Upper lobe of left lung (tissue), 6 donors: ENCODE measurements at regions not wholly inside any gene's neighbourhood (a gene's known extent, or its start where the extent isn't known, plus 50 kb on each side); places are given as distances from the start of the nearest gene placed in this dataset.
"Not testable (repeated sequence)": the region's sequence is repeated elsewhere in the genome, so short reads cannot be mapped to it uniquely, and the experiment has no call there.

Source experiments
- ATAC-seq, 2 donors: fragments of 200-7000 bp; cut with Tn5 transposase; one replicate each; pipeline ENCODE4 v1.9.1; 2022; ENCODE audit warnings: mild to moderate bottlenecking in 2 of 2, moderate library complexity in 2 of 2; ENCODE audit not compliant: low FRiP score in 2 of 2
- DNase-seq, 2 donors: peaks; one replicate each; pipeline ENCODE4 v3.0.0-alpha.2; 2019 to 2020
- H3K27ac ChIP-seq, 4 donors: fragments of 200-600 bp; sonication (generic); one replicate each; pipeline ENCODE4 v1.5.1; 2016 to 2019
- H3K27me3 ChIP-seq, 4 donors: fragments of 200-600 bp; sonication (generic); one replicate each; pipeline ENCODE4 v1.5.1; 2017 to 2019
- H3K36me3 ChIP-seq, 4 donors: fragments of 200-600 bp; sonication (generic); one replicate each; pipeline ENCODE4 v1.5.1; 2016 to 2019
- H3K4me1 ChIP-seq, 4 donors: fragments of 200-600 bp; sonication (generic); one replicate each; pipeline ENCODE4 v1.5.1; 2018 to 2019
- H3K4me3 ChIP-seq, 4 donors: fragments of 200-600 bp; sonication (generic); one replicate each; pipeline ENCODE4 v1.5.1; 2017 to 2019; ENCODE audit warnings: mild to moderate bottlenecking in 2 of 4, moderate library complexity in 1 of 4
- H3K9me3 ChIP-seq, 4 donors: fragments of 200-600 bp; sonication (generic); one replicate each; pipeline ENCODE4 v1.5.1; 2018 to 2019
- WGBS, 2 donors: methylation state at CpG; one replicate each; pipeline ENCODE4 v1.1.5; 2017 to 2018; 5-methylcytosine and 5-hydroxymethylcytosine counted together
- donor health status: DM: no; HTN: no; CAD: no; lungs with moderate emphysema.
- donor health status: DM: no; HTN: yes; CAD: no; lungs with severe emphysema.

DNA sequence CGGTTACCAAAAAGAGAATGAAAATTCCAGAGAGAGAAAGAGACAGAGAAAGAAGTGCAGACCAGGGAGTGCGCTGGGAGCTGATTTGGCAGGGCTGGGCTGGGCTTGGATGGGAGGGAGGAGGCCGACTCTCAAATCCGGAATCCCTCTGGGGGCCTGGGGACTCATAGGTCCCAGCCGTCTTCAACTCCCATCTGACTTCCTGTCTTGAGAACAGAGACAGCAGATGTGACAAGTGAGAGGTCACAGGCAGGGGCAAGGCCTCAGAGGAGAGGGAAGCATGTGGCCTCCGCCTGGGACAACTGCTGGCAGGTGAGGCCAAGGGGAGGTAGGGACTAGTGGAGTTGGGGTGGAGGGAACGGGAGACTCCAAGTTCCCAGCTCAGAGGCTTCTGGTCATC, 172.9 kb downstream of the GOSR1 start:
- ATAC-seq, DNase-seq, H3K4me1 ChIP-seq, H3K9me3 ChIP-seq, H3K4me3 ChIP-seq, H3K27ac ChIP-seq, H3K36me3 ChIP-seq, H3K27me3 ChIP-seq: not testable (repeated sequence)
- WGBS, 2 donors, result 73 to 89% methylated on average over 4 to 6 of the region's 7 CpGs

DNA sequence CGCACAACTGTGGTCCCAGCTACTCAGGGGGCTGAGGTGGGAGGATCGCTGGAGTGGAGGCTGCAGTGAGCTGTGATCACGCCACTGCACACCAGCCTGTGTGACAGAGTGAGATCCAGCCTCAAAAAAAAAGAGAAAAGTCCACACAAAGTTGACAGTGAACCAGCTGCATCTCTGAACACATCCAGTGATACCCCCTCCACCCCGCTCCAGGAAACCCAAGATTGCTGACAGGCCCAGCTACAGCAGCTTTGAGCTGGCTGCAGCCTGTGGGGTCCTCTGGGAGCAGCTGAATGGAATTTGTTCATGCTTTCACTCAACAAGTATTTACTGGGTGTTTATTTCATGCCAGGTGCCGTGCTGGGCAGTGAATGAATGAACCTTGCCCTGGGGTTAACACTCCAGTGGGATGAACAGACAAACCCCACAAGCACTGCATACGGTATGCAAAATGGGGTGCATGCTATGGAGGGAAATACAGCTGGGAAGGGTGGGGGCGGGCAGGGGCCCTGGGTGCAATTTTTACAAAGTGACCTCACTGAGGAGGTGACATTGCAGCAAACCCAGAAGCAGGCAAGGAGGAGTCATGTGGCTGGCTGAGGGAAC, 170.9 kb downstream of the GOSR1 start:
- not testable (repeated sequence) for H3K4me1 ChIP-seq, ATAC-seq, H3K27me3 ChIP-seq, DNase-seq, H3K9me3 ChIP-seq, H3K27ac ChIP-seq, H3K4me3 ChIP-seq, H3K36me3 ChIP-seq
- 92 to 93% methylated on average over 7 of the region's 7 CpGs for WGBS, 2 donors

DNA sequence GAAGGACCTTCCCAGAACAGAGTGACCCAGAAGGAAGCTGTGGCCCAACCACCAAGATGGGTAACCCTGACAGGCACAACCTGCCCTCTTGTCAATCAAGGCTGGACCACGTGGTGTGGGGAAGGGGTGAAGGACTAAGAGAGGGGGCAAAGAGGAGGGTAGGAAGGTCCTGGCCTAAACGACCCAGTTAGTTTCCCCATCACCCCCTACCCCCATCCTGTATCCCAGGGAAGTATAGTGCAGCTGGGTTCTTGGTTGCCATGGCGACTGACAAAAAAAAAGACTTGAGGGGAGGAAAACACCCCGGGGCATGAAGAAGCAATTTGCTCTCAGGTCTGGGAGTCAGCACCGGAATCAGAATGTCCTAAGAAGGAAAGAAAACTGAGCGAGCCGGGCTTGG, 168.7 kb downstream of the GOSR1 start:
- 23 to 26% methylated on average over 3 to 7 of the region's 7 CpGs for WGBS, 2 donors
- ATAC-seq, DNase-seq, H3K4me3 ChIP-seq, H3K27ac ChIP-seq, H3K36me3 ChIP-seq, H3K27me3 ChIP-seq, H3K9me3 ChIP-seq, H3K4me1 ChIP-seq: not testable (repeated sequence)

DNA sequence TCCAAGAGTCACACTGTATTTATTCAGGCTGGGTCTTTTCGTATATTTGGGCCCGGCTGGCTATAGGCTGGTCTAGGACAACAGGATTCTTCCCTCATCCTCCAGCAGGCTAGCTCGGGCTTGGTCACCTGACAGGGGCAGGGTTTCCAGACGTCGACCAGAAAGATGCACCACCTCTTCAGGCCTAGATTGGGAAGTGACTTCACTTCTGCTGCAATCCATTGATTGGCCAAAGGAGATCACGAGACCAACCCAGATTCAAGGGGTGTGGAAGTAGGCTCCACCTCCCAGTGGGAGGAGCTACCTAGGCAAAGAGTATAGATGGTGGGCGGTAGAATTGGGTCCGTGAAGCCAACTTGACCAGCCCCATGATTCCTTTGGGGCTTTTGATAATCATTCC, 167.5 kb downstream of the GOSR1 start:
- not testable (repeated sequence) for DNase-seq, H3K4me3 ChIP-seq, H3K36me3 ChIP-seq, H3K27me3 ChIP-seq, H3K27ac ChIP-seq, H3K9me3 ChIP-seq, H3K4me1 ChIP-seq
- WGBS, 2 donors, result no CpG with 5 or more reads among the region's 8 CpGs
- peak; percentile 8 to 55 for ATAC-seq

DNA sequence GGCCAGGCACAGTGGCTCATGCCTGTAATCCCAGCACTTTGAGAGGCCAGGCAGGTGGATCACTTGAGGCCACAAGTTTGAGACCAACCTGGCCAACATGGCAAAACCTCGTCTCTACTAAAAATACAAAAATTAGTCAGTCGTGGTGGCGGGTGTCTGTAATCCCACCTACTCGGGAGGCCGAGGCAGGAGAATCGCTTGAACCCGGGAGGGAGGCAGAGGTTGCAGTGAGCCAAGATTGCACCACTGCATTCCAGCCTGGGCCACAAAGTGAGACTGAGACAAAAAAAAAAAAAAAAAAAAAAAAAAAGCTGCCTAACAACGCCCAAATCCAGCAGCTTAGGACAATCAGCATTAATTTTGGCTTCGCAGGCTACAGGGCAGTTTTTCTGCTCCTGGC, 167.1 kb downstream of the GOSR1 start:
- H3K27me3 ChIP-seq, DNase-seq, H3K36me3 ChIP-seq, H3K4me3 ChIP-seq, H3K4me1 ChIP-seq, H3K27ac ChIP-seq, ATAC-seq, H3K9me3 ChIP-seq: not testable (repeated sequence)
- 79 to 80% methylated on average over 2 to 6 of the region's 9 CpGs for WGBS, 2 donors

DNA sequence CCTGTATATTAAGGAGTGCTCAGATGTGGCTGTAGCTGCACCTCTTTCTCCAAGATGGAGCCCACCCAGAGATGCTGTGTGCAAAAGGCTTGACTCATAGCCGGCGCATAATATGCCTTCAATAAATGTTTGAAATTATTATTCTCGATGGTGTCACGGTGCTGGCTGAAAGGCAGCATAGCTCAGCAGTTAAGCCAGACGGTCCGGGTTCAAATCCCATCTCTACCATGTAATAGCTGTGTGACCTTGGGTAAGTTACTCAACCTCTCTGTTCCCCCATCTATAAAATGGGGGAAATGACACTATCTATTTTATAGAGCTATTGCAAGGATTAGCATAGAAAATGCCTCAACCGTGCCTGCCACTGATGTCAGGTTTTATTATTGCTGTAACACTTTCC, 164.2 kb downstream of the GOSR1 start:
- not testable (repeated sequence) for H3K27me3 ChIP-seq, ATAC-seq, DNase-seq, H3K9me3 ChIP-seq, H3K36me3 ChIP-seq, H3K27ac ChIP-seq, H3K4me3 ChIP-seq, H3K4me1 ChIP-seq
- WGBS, 2 donors, result 75 to 91% methylated on average over 2 to 7 of the region's 7 CpGs

DNA sequence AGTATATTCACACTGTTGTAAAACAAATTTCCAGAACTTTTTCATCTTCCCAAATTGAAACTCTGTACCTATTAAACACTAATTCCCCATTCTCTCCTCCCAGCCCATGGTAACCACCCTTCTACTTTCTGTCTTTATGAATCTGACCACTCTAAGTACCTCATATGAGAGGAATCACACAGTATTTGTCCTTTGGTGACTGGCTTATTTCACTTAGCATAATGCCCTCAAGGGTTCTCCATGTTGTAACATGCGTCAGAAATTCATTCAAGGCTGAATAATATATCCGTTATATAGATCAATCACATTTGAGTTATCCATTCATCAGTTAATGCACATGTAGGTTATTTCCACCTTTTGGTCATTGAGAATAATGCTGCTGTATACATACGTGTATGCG, 162.2 kb downstream of the GOSR1 start:
- 93 to 94% methylated on average over 3 of the region's 4 CpGs for WGBS, 2 donors
- H3K9me3 ChIP-seq, result not testable (repeated sequence)

DNA sequence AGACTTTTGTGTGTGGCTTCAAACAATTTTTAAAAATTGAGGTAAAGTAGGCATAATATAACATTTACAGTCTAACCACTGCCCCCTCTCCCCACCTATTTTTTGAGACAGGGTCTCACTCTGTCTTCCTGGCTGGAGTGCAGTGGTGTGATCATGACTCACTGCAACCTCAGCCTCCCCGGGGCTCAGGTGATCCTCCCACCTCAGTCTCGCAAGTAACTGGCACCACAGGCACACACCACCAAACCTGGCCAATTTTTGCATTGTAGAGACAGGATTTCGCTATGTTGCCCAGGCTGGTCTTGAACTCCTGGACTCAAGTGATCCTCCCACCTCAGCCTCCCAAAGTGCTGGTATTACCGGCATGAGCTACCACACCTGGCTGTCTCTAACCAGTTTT, 161.8 kb downstream of the GOSR1 start:
- H3K4me3 ChIP-seq, H3K36me3 ChIP-seq, ATAC-seq, H3K4me1 ChIP-seq, DNase-seq, H3K9me3 ChIP-seq, H3K27ac ChIP-seq, H3K27me3 ChIP-seq: not testable (repeated sequence)
- WGBS, 2 donors, result 76 to 90% methylated on average over 3 to 4 of the region's 4 CpGs

More for the DNA sequence above, 162.2 kb downstream of the GOSR1 start:
- not testable (repeated sequence) for H3K4me3 ChIP-seq, H3K36me3 ChIP-seq, DNase-seq, H3K27me3 ChIP-seq, H3K27ac ChIP-seq, H3K4me1 ChIP-seq, ATAC-seq

DNA sequence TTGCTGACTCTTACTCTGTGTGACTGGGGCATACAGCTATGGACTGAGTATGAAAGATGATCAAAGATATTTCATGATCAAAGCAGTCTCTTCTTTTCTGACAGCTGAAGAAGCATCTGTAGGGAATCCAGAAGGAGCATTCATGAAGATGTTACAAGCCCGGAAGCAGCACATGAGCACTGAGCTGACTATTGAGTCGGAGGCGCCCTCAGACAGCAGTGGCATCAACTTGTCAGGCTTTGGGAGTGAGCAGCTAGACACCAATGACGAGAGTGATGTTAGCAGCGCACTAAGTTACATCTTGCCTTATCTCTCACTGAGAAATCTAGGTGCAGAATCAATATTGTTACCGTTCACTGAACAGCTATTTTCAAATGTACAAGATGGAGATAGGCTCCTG, 154.4 kb downstream of the GOSR1 start:
- H3K27me3 ChIP-seq, ATAC-seq, H3K4me3 ChIP-seq, H3K9me3 ChIP-seq, DNase-seq, H3K27ac ChIP-seq, H3K4me1 ChIP-seq: not testable (repeated sequence)
- H3K36me3 ChIP-seq, result peaks cover 0 to 21% (median 4%) of the 10 kb centered on the region in 4 donors
- 89 to 92% methylated on average over 6 of the region's 6 CpGs for WGBS, 2 donors

DNA sequence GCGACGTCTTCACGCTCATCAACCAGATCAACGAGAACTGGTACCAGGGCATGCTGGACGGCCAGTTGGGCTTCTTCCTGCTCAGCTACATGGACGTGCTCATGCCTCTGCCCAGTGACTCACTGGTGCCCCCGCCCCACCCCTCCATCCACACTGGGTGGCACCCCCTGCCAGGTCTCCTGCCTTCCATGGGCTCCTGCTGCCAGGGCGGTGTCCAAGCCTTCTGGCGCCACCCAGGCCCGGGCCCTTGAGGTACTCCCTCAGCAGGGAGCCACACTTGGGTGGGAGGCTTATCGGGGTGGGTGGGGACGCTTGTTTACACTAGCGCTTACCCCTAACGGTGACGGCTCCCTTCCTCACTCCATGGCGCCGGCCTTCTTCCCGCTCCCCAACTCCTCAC, 148.2 kb downstream of the GOSR1 start:
- DNase-seq (peak in 1 of 2 donors; percentile 65), ATAC-seq (peak in 1 of 2 donors; percentile 15)
- not testable (repeated sequence) for H3K4me3 ChIP-seq, H3K27me3 ChIP-seq, H3K4me1 ChIP-seq, H3K27ac ChIP-seq, H3K9me3 ChIP-seq
- H3K36me3 ChIP-seq, result peaks cover 0 to 20% (median 9%) of the 10 kb centered on the region in 4 donors
- WGBS, 2 donors, result 96% methylated on average over 11 of the region's 18 CpGs; no CpG with 5 or more reads in 1 of the 2 donors

DNA sequence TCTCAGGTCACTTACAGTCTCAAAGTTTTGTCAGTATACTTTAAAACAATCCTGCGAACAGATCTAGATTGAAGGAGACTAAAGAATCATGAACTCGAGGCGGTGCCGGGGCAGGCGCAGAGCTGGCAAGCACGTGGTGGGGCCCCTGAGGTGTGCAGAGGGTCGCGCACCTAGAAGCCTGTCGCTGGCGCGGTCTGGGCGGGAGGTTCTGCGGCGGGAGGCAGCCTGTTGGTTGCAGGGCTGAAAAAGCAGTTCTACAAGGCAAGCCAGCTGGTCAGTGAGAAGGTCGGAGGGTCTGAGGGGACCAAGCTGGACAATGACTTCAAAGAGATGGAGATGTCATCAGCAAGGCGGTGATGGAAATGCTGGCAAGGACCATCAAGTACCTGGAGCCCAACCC, 147.0 kb downstream of the GOSR1 start:
- not testable (repeated sequence) for H3K4me1 ChIP-seq, H3K27me3 ChIP-seq, H3K9me3 ChIP-seq, H3K27ac ChIP-seq, H3K4me3 ChIP-seq, ATAC-seq
- peaks cover 0 to 20% (median 9%) of the 10 kb centered on the region in 4 donors for H3K36me3 ChIP-seq
- DNase-seq, result peak in 1 of 2 donors; percentile 76
- 96 to 98% methylated on average over 16 of the region's 16 CpGs for WGBS, 2 donors

DNA sequence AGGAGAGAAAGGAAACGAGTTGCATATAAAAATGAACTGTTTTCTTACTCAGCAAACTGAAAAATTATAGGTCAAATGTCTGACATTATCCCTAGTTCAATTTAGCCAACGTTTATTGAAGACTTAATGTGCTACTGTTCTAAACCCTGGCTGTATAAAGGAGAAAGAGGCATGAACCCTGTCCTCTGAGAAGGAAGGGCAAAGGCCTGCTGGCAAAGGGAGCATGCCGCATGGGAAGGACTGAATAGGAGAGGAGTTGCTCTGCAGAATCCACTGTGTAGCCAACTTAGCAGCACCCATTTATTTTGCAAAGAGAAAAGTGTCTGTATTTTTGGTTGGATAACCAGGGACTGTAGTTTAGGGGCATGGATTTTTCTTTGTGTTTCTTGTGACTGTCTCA, 132.5 kb downstream of the GOSR1 start:
- H3K27ac ChIP-seq, H3K9me3 ChIP-seq, H3K4me1 ChIP-seq, H3K36me3 ChIP-seq, H3K27me3 ChIP-seq, ATAC-seq, H3K4me3 ChIP-seq, DNase-seq: not testable (repeated sequence)
- 70% methylated on average over 2 of the region's 3 CpGs for WGBS, 2 donors
